ENCODE measurements at regions not wholly inside any gene's neighbourhood (a gene's known extent, or its start where the extent isn't known, plus 50 kb on each side); places are given as distances from the start of the nearest gene placed in this dataset.

- no peak for DNase-seq (ENCODE audit: low spot score)
- no peak for TF ChIP-seq CTCF (IDR thresholded peaks at IDR 0.05; ENCODE audit: borderline replicate concordance, control extremely low read depth, extremely low read depth, insufficient read depth, missing control alignments)
- in situ Hi-C loops (cut with MboI; ENCODE audit: low sequenced_read_pairs, unreplicated experiment) = no loop called here
Measured at GRCh38 chr18:54777118-54777791, 51.0 kb upstream of the RAB27B start.

GRCh38 chr18:54777989-54778388 lies 50.3 kb upstream of the RAB27B start:
- in situ Hi-C loops (cut with MboI; ENCODE audit: low sequenced_read_pairs, unreplicated experiment) = no loop called here
- TF ChIP-seq CTCF (IDR thresholded peaks at IDR 0.05; ENCODE audit: borderline replicate concordance, control extremely low read depth, extremely low read depth, insufficient read depth, missing control alignments) = no peak
- no peak for DNase-seq (ENCODE audit: low spot score)
